H54 (cell line): ENCODE measurements at regions not wholly inside any gene's neighbourhood (a gene's known extent, or its start where the extent isn't known, plus 50 kb on each side); places are given as distances from the start of the nearest gene placed in this dataset.
A peak's percentile ranks its signal among the peaks of the same experiment; 100 is the strongest.

Experiments
- DNase-seq: peaks from one replicate; pipeline ENCODE4 v3.0.0; 2011; ENCODE audit warnings: low spot score, mixed read lengths; ENCODE audit not compliant: insufficient read length
- FAIRE-seq: peaks from 3 replicates; lab custom pipeline; 2011; peaks lifted over from hg19 to GRCh38; lab: Jason Lieb, UNC
- POLR2A ChIP-seq: IDR thresholded peaks from 2 replicates; pipeline ENCODE4 v1.6.1; 2011; ENCODE audit warnings: low read depth, mild to moderate bottlenecking, low read length

DNA sequence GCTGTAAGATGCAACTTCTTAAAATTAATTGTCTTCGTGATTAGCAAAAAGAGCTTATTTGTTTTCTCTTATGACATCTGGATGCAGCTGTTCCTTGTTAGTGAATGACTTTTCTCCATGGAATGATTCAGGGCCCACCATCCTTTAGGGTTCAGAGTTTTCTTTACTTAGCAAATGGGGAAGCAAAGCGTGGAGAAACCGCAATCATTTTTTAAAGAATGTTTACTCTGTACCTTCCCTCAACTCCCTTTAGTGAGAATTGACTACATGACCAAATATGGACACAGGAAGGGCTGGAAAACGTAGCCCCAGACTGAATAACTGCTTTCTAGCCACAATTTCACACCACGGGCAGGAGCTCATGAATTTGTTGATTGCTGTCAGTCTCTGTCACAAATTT lies 130.1 kb downstream of the EDEM1 start:
- TF ChIP-seq POLR2A, result no peak
- FAIRE-seq, result no peak

DNA sequence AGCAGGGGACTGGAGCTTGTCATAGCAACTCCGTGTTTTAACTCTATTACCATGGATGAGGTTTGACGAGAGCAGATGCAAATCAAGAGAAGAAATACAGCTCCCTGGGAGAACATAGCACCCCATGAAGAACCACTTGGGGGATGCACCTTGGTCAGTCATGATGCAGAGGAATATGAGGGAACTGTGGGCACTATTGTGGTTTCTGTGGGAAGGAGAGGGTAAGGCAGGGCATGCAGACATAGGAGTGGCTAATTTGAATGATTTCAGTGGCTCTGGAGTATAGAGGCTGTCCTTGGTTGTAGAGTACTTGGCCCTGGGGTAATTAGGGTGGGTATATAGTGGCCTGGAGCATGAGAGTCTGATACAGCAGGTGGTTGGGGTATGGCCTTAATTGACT lies 131.9 kb downstream of the EDEM1 start:
- DNase-seq (no peak), FAIRE-seq (no peak)
- TF ChIP-seq POLR2A, result no peak

More for the DNA sequence above, 130.1 kb downstream of the EDEM1 start:
- DNase-seq, result no peak

DNA sequence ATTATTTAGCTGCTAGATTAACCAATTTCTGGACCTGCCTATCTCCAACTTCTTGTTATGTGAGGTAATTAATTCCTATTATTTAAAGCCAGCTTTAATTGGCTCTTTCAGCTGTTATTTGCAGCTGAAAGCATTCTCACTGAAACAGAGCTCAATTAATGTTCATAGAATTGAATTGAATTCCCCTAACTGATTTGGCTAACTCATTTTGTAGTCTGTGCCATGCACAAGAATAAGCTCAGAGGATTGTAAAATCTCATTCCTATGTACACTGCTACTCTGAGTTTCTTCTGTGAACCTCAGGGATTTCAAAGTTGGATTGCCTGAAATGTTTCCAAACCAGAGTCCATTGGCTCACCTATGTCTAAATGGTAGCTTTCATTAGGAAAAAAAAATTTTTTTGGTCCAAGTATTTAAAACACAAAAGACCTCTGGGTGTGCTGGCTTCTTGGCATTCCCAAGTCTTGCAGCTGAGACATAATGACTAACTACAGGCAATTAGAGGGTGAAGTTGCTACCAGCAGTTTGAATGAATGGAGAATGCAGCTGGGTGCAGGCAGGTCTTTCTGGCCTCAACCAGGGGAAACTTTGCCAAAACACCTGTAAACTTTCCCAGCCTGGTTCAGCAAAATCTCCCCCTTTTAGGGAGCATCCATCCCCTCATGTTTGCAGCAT lies 134.3 kb downstream of the EDEM1 start:
- DNase-seq, result no peak
- no peak for TF ChIP-seq POLR2A
- no peak for FAIRE-seq

DNA sequence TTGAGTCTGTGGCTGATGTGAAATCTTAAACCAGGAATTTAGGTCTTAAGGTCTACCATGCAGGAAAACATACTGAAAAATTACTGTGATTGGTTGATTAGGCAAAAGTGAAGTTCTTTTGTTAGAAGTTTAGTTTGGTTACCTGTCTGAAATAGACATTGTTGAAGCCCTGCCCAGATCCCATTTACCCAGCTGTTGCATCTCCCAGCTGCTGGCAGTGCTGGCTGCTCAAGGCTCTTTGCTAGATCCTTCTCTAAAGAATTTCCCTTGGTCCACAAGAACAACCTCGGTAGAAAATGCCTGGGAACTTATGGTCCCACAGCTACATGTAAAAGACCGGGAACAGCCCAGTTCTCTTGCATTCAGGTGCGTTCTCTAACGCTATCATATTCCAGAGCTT lies 137.3 kb downstream of the EDEM1 start:
- no peak for TF ChIP-seq POLR2A
- FAIRE-seq (no peak), DNase-seq (no peak)

DNA sequence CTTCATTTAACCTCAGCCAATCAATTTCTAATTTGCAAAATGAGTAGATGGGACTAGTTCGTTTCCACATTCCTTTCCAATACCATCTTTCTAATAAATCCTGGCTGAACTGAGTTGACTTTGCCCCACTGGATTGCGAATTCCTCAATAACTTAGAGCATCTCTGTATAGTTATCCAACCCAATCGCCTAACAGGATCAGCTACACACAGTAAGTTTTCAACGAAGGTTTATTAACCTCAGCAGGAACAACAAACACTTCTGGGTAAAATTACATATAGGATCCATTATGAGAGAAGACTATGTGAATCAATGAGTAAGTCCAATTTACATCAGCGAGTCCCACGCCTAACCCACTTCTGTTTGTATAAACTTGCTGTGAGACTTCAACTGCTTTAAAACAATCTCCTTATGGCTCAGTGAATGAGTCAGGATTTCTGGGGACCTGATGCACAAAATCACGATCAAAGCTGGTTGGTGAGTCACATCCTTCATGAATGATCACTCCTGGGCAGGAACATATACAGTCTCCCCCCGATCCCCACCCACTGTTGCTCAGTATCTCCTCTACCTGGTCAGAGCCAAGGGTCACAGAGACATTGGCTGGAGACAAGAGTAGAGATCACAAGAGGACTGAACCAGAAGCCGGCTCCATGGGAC lies 142.8 kb downstream of the EDEM1 start:
- no peak for DNase-seq
- no peak for TF ChIP-seq POLR2A
- peak; percentile 6 for FAIRE-seq

DNA sequence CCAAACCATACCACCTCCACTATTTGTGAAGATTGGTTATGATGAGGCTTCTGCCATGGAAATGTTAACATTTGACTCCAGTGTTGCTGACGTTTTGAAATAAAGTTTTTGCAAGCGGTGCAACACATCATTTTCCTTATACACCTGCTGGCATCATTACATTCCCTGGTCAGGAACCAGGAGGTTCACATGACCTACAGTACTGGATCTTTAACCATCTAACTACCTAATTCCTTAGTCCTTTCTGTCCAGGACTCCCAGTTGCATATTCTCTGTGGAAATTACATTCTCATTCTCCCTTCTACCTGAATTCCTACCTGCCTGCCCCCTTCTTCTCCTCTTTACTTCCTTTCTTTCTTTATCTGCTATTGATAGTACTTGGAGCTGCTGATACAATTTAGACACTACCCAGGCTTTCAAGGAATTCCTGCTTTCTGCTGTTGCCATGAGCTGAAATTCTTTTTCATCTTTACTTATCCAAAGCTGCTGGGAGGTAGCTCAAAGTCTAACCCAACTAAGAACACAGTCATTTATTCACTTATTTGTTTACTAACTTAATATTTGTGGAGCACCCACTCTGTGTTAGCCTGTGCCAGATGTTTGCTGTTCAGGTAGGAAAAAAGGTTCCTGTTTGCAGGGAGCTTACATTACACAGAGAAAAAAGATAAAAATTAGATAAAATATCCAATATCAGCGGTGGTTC lies 144.2 kb downstream of the EDEM1 start:
- TF ChIP-seq POLR2A, result no peak
- FAIRE-seq (no peak), DNase-seq (no peak)

DNA sequence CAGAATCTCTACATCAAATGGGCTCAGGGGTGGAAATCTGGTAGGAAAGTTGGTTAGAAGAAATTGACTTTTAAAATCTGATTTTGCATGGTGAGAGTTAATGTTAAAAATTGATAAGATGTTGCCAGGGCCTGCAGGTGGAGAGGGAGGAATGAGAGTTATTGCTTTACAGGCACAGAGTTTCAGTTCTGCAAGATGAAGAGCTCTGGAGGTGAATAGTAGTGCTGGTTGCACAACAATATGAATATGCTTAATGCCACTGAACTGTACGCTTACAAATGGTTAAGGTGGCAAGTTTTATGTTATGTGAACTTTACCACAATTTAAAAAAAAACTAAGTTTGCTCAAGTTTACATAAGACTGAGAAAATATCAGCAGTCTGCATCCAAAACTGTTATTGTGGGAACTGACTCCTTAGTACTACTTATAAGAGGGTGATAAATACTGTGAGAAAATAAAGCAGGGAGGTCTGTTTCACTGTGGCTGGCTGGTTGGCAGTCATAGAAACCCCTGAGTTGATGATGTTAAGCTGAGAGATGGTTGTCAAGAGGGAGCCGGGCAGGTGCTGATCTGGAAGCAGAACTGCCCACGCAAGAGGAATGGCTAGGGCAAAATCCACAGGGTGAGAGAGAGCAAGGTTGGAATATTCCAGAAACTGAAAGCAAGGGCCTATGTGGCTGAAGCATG lies 144.9 kb downstream of the EDEM1 start:
- no peak for TF ChIP-seq POLR2A
- DNase-seq, result no peak
- no peak for FAIRE-seq

DNA sequence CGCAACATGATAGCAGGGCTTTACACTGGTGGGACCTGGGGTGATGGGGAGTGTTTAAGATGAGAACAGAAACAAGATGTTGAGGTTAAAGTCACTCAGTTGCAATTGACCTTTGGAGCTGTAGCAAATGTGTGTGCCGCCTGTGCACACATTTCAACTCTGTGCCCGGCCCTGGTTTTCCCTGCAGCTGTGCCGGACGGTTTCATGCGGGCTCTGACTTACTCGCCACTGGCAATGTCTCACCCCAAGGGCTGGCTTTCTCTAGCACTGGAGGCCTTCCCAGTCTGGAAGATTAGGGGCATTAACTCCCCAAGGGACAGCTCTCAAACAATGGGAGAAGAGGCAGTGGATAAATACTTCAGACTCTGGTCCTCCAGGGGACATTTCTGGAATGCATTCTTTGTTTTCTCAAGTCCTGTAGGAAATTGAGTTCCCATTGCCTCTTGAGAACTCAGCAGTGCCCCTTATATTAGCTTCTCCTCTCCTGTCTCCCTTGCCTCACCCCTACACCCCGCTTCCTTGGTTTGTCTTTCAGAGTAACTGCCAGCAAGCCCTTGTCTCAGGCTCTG lies 152.5 kb downstream of the EDEM1 start:
- TF ChIP-seq POLR2A, result no peak
- DNase-seq (no peak), FAIRE-seq (no peak)

DNA sequence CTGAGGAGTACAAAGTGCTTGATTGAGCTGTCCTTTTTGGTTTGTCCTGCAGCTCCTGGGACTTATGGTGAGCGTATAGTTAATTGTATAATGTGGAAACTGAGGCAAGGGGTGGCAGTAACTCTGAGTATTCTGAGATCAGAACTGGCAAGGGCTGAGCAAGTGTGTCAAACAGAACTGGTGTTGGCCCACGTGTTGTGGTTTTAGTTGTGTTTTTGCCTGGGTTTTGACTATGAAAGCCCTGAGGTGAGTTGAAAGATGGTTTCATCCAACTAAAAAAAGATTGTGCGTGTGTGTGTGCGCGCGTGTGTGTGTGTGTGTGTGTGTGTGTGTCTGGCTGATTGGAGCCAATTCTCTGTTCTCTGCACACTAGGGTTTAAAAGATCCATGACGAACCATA lies 154.1 kb downstream of the EDEM1 start:
- no peak for FAIRE-seq
- TF ChIP-seq POLR2A, result no peak
- no peak for DNase-seq

DNA sequence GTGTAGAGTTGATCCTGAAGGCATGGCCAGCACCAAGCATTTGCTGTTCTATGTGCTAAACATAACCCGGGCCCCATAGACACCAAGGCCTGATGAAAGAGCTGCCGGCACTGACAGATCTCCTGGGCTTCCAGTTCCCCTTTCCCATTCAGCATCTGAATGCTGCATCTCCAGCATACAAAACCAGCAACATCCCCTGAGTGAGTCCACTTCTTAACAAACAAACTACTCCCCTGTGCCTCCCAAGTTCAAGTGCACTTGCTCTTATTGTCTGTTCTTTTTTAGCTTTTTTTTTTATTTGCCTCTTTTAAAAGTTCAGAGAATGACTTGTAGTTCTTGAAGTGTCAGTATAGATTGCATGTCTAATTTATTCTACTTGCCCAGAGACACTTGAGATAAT lies 156.0 kb downstream of the EDEM1 start:
- TF ChIP-seq POLR2A, result no peak
- no peak for FAIRE-seq
- DNase-seq, result no peak

DNA sequence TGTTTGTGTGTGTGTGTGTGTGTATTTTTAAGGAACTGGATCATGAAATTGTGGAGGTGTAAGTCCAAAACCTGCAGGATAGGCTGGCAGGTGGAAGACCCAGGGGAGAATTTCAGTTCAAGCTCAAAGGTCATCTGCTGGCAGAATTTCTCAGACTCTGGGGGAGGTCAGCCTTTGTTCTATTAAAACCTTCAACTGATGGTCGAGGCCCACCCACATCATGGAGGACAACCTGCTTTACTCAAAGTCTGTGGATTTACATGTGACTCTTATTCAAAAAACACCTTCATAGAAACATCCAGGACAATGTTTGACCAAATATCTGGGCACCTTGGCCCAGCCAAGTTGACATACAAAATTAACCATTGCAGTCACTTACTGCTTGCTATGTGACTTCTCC lies 157.2 kb downstream of the EDEM1 start:
- TF ChIP-seq POLR2A, result no peak
- FAIRE-seq (no peak), DNase-seq (no peak)

DNA sequence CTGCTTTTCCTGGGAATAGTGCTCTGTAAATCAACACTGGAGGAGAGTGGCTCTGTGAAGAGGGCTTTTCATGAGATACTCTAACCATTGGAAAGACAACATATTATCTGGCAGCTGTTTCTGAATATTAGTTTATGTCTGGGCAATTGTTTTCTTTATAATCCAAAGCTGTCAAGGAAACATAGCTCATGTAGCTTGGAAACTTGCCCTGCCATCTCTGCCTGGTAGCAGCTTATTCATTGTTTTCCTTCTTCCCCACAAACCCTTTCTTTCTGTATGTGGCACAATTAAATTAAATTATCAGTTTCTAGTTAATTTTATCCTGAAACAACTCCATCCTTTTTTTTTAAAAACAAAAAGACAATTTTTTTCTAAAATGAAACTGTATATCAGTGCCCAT lies 160.0 kb downstream of the EDEM1 start:
- no peak for TF ChIP-seq POLR2A
- no peak for DNase-seq
- FAIRE-seq, result no peak

DNA sequence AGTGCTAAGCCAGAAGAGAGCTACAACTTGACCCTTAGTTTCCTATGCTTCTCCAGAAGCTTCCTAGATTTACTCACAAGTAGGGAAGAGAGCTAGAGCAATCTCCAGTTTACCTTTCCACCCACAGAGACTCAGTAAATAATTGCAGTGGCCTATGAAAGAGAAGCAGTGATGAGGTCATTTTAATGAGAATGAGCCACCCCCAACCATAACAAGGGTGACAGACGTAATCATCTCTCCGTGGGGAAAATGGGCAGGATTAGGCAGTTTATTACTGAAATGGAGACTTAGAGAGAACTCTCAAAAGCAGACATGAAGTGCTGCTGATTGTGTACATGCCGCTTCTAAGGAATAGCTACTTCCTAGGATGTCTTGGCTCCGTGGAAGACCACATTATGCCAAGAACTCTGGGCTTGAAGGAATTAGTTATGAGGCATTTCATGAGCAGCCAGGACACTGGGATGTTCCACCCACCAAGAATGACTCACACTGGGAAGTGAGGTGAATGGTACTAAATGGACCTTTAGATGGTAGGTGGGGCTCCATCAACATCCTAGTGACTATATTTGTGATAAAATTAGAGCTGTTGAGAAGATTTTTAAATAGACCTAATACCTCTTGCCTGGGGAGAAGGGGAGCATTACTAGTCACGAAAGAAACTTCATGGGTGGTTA lies 160.9 kb downstream of the EDEM1 start:
- FAIRE-seq (no peak), DNase-seq (no peak)
- no peak for TF ChIP-seq POLR2A

DNA sequence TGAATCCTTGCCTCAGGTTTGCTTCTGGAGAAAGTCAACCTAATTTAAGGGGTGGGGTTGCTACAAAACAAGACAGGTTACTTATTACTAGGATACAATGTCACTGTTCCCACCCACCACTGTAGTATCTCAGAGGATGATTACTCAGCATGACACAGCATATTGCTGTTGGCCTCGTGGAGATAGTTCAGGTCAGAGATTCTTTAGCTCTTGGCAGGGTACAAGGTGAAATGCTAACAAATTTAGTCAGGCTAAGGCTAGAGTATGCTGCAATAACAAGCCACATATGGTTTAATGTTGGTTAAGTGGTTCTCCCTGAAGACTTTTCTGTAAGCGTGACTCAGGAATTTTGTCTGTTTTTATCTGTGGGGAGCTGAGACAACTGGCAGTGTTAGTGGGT lies 161.8 kb downstream of the EDEM1 start:
- no peak for TF ChIP-seq POLR2A
- no peak for DNase-seq
- no peak for FAIRE-seq
